Keratinocyte (primary cell): ENCODE measurements at regions not wholly inside any gene's neighbourhood (a gene's known extent, or its start where the extent isn't known, plus 50 kb on each side); places are given as distances from the start of the nearest gene placed in this dataset.

Experiments
- CTCF ChIP-seq, 3 experiments: IDR thresholded peaks in 1 of 3; conservative IDR thresholded peaks in 1 of 3; optimal IDR thresholded peaks in 1 of 3; 2 replicates in 2 of 3; 3 replicates in 1 of 3; pipeline versions ENCODE3 to v1.5.1; 2011; ENCODE audit warnings: low read length in 3 of 3, mild to moderate bottlenecking in 3 of 3, moderate library complexity in 2 of 3, control low read depth in 1 of 3, inconsistent platforms in 1 of 3; ENCODE audit not compliant: insufficient read depth in 2 of 3; ENCODE audit errors: extremely low read depth in 1 of 3
- EZH2 ChIP-seq: IDR thresholded peaks from one replicate; pipeline ENCODE4 v1.6.1; 2012; ENCODE audit warnings: inconsistent platforms, mild to moderate bottlenecking, low read length, moderate library complexity

GRCh38 chr7:25517906-25518305, 289.6 kb upstream of the NPVF start:
- TF ChIP-seq CTCF (optimal IDR thresholded peaks at IDR 0.05 in 1 of 3, IDR thresholded peaks at IDR 0.05 in 1 of 3, conservative IDR thresholded peaks at IDR 0.05 in 1 of 3; ENCODE audit: extremely low read depth in 1 of 3, insufficient read depth in 2 of 3, low read length in 3 of 3) = no peak
- no peak for TF ChIP-seq EZH2
